ENCODE measurements at regions not wholly inside any gene's neighbourhood (a gene's known extent, or its start where the extent isn't known, plus 50 kb on each side); places are given as distances from the start of the nearest gene placed in this dataset.

GRCh38 chr2:198930170-198930569 is 527.6 kb downstream of the SATB2 start:
- H3K4me3 ChIP-seq, result no peak overlapping the region
- no peak for ATAC-seq
- no peak for DNase-seq
- no peaks in the 10 kb centered on the region for H3K4me1 ChIP-seq
- peaks cover 0 to 41% (median 6%) of the 10 kb centered on the region in 11 donors for H3K9me3 ChIP-seq
- no peak for TF ChIP-seq CTCF (IDR thresholded peaks at IDR 0.05)
- H3K36me3 ChIP-seq, result no peaks in the 10 kb centered on the region
- H3K27ac ChIP-seq, result no peak overlapping the region
- intact Hi-C loops (cut with DNase I), result no loop called here
- H3K27me3 ChIP-seq, result no peaks in the 10 kb centered on the region

- intact Hi-C loops (cut with DNase I), result no loop called here
- Histone ChIP-seq H3K27ac (no peak overlapping the region), H3K27me3 (no peaks in the 10 kb centered on the region), H3K36me3 (no peaks in the 10 kb centered on the region), H3K4me3 (no peak overlapping the region), H3K9me3 (peaks cover 0 to 31% (median 6%) of the 10 kb centered on the region in 11 donors), H3K4me1 (no peaks in the 10 kb centered on the region)
- DNase-seq (no peak), ATAC-seq (no peak)
- WGBS, 2 donors, result 41 to 49% methylated on average over 3 of the region's 3 CpGs
- TF ChIP-seq CTCF (IDR thresholded peaks at IDR 0.05), result no peak
Observed at GRCh38 chr2:198928026-198928425, 529.7 kb downstream of the SATB2 start.

- no peaks in the 10 kb centered on the region for H3K36me3 ChIP-seq
- peaks cover 0 to 10% (median 0%) of the 10 kb centered on the region in 11 donors for H3K9me3 ChIP-seq
- DNase-seq (no peak), ATAC-seq (no peak)
- no peaks in the 10 kb centered on the region for H3K27me3 ChIP-seq
- no peaks in the 10 kb centered on the region for H3K4me1 ChIP-seq
- no peak overlapping the region for H3K4me3 ChIP-seq
- intact Hi-C loops (cut with DNase I), result no loop called here
- 71 to 78% methylated on average over 3 of the region's 3 CpGs for WGBS, 2 donors
- TF ChIP-seq CTCF (IDR thresholded peaks at IDR 0.05), result no peak
- H3K27ac ChIP-seq, result no peak overlapping the region
Observed at GRCh38 chr2:198917926-198918720, 539.6 kb downstream of the SATB2 start.

- intact Hi-C loops (cut with DNase I), result no loop called here
- Histone ChIP-seq H3K4me1 (no peaks in the 10 kb centered on the region), H3K4me3 (no peak overlapping the region), H3K27me3 (no peaks in the 10 kb centered on the region), H3K36me3 (no peaks in the 10 kb centered on the region), H3K27ac (no peak overlapping the region), H3K9me3 (peaks cover 0 to 10% (median 0%) of the 10 kb centered on the region in 11 donors)
- 66 to 70% methylated on average over 2 of the region's 2 CpGs for WGBS, 2 donors
- no peak for TF ChIP-seq CTCF (IDR thresholded peaks at IDR 0.05)
- ATAC-seq (no peak), DNase-seq (no peak)
Observed at GRCh38 chr2:198917275-198917674, 540.5 kb downstream of the SATB2 start.
